ENCODE measurements at regions not wholly inside any gene's neighbourhood (a gene's known extent, or its start where the extent isn't known, plus 50 kb on each side); places are given as distances from the start of the nearest gene placed in this dataset.

- Histone ChIP-seq H3K9ac (ENCODE audit: low read depth, low read length) (no peak overlapping the region), H3K36me3 (ENCODE audit: insufficient read depth, low read length) (no peaks in the 10 kb centered on the region), H3K4me1 (ENCODE audit: insufficient read depth, low read length) (no peaks in the 10 kb centered on the region), H3K9me3 (ENCODE audit: control insufficient read depth, insufficient read depth, low read length) (no peaks in the 10 kb centered on the region)
Observed at GRCh38 chr12:125491553-125491952, 426.3 kb downstream of the AACS start.

GRCh38 chr12:125492354-125493270 lies 427.4 kb downstream of the AACS start:
- no peaks in the 10 kb centered on the region for H3K36me3 ChIP-seq (ENCODE audit: insufficient read depth, low read length)
- H3K4me1 ChIP-seq (ENCODE audit: insufficient read depth, low read length) = no peaks in the 10 kb centered on the region
- H3K9me3 ChIP-seq (ENCODE audit: control insufficient read depth, insufficient read depth, low read length) = no peaks in the 10 kb centered on the region
- no peak overlapping the region for H3K9ac ChIP-seq (ENCODE audit: low read depth, low read length)

DNA sequence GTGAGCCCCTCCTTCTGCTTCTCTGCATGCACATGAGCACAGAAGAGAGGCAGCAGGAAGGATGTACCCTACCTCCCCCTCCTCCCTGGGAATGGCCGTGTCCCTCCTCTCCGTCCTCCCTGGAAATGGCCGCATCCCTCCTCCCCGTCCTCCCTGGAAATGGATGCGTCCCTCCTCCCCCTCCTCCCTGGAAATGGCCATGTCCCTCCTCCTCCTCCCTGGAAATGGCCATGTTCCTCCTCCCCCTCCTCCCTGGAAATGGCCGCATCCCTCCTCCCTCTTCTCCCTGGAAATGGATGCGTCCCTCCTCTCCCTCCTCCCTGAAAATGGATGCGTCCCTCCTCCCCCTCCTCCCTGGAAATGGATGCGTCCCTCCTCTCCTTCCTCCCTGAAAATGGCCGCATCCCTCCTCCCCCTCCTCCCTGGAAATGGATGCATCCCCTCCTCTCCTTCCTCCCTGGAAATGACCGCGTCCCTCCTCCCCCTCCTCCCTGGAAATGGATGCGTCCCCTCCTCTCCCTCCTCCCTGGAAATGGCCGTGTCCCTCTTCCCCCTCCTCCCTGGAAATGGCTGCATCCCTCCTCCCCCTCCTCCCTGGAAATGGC lies 428.6 kb downstream of the AACS start:
- no peak overlapping the region for H3K9ac ChIP-seq (ENCODE audit: low read depth, low read length)
- no peaks in the 10 kb centered on the region for H3K36me3 ChIP-seq (ENCODE audit: insufficient read depth, low read length)
- H3K4me1 ChIP-seq (ENCODE audit: insufficient read depth, low read length) = no peaks in the 10 kb centered on the region
- H3K9me3 ChIP-seq (ENCODE audit: control insufficient read depth, insufficient read depth, low read length) = no peaks in the 10 kb centered on the region

- no peaks in the 10 kb centered on the region; the same call in 1 of the 2 replicates for H3K4me1 ChIP-seq (ENCODE audit: insufficient read depth, low read length)
- H3K9ac ChIP-seq (ENCODE audit: low read depth, low read length) = no peak overlapping the region
- H3K9me3 ChIP-seq (ENCODE audit: control insufficient read depth, insufficient read depth, low read length) = no peaks in the 10 kb centered on the region
- no peaks in the 10 kb centered on the region for H3K36me3 ChIP-seq (ENCODE audit: insufficient read depth, low read length)
Observed at GRCh38 chr12:125503128-125503527, 437.9 kb downstream of the AACS start.

DNA sequence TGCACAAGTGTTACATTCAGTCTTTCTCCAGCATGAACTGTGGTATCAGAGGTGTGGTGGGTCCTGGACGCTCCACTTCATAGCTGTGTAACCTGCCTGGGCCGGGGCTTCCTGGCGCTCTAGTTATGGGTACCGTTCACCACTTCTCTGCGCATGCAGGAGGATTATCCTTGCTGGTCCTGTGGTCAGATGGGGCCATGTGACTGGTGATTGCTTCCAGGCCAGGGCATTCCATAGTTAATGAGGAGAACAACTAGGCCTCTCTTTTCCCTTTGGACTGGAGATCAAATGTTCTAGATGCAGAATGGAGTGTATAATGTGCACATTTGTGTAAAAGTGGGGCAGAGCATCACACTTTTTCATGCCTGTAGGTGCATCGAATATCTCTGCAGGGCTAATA lies 444.0 kb downstream of the AACS start:
- Histone ChIP-seq H3K9me3 (ENCODE audit: control insufficient read depth, insufficient read depth, low read length) (no peaks in the 10 kb centered on the region), H3K4me1 (ENCODE audit: insufficient read depth, low read length) (no peaks in the 10 kb centered on the region), H3K36me3 (ENCODE audit: insufficient read depth, low read length) (no peaks in the 10 kb centered on the region), H3K9ac (ENCODE audit: low read depth, low read length) (no peak overlapping the region)

GRCh38 chr12:125512541-125513298 lies 447.5 kb downstream of the AACS start:
- Histone ChIP-seq H3K4me1 (ENCODE audit: insufficient read depth, low read length) (no peaks in the 10 kb centered on the region), H3K9ac (ENCODE audit: low read depth, low read length) (no peak overlapping the region), H3K36me3 (ENCODE audit: insufficient read depth, low read length) (no peaks in the 10 kb centered on the region), H3K9me3 (ENCODE audit: control insufficient read depth, insufficient read depth, low read length) (no peaks in the 10 kb centered on the region)

GRCh38 chr12:125515887-125516286 lies 450.7 kb downstream of the AACS start:
- no peaks in the 10 kb centered on the region for H3K36me3 ChIP-seq (ENCODE audit: insufficient read depth, low read length)
- H3K4me1 ChIP-seq (ENCODE audit: insufficient read depth, low read length) = no peaks in the 10 kb centered on the region
- H3K9ac ChIP-seq (ENCODE audit: low read depth, low read length) = no peak overlapping the region
- no peaks in the 10 kb centered on the region for H3K9me3 ChIP-seq (ENCODE audit: control insufficient read depth, insufficient read depth, low read length)

- Histone ChIP-seq H3K36me3 (ENCODE audit: insufficient read depth, low read length) (no peaks in the 10 kb centered on the region), H3K9me3 (ENCODE audit: control insufficient read depth, insufficient read depth, low read length) (no peaks in the 10 kb centered on the region)
Observed at GRCh38 chr12:125518074-125518473, 452.8 kb downstream of the AACS start.

GRCh38 chr12:125519026-125519651 lies 453.9 kb downstream of the AACS start:
- Histone ChIP-seq H3K9ac (ENCODE audit: low read depth, low read length) (no peak overlapping the region), H3K36me3 (ENCODE audit: insufficient read depth, low read length) (no peaks in the 10 kb centered on the region), H3K4me1 (ENCODE audit: insufficient read depth, low read length) (no peaks in the 10 kb centered on the region), H3K9me3 (ENCODE audit: control insufficient read depth, insufficient read depth, low read length) (no peaks in the 10 kb centered on the region)

More at GRCh38 chr12:125518074-125518473, 452.8 kb downstream of the AACS start:
- no peaks in the 10 kb centered on the region for H3K4me1 ChIP-seq (ENCODE audit: insufficient read depth, low read length)
- no peak overlapping the region for H3K9ac ChIP-seq (ENCODE audit: low read depth, low read length)

GRCh38 chr12:125525879-125526278 lies 460.6 kb downstream of the AACS start:
- H3K4me1 ChIP-seq (ENCODE audit: insufficient read depth, low read length) = no peaks in the 10 kb centered on the region
- no peak overlapping the region for H3K9ac ChIP-seq (ENCODE audit: low read depth, low read length)
- no peaks in the 10 kb centered on the region for H3K36me3 ChIP-seq (ENCODE audit: insufficient read depth, low read length)
- no peaks in the 10 kb centered on the region for H3K9me3 ChIP-seq (ENCODE audit: control insufficient read depth, insufficient read depth, low read length)

DNA sequence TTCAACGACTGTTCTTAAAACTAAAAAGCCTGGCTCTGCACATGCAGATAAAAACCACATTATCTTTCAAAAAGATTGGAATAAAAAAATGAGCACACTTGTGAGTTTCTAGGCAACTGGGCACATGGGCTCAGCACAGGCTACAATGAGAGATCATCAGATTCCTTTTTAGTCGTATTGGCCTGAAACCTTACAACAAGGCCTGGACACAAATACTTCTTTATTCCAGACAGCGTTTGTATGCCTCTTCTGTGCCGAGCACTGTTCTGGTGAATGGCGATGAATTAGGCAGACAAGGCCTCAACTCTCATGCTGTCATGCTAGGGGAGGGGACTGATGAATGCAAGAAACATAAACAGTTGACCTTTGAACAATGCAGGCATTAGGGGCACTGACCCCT lies 463.0 kb downstream of the AACS start:
- no peaks in the 10 kb centered on the region for H3K9me3 ChIP-seq (ENCODE audit: control insufficient read depth, insufficient read depth, low read length)
- no peaks in the 10 kb centered on the region for H3K4me1 ChIP-seq (ENCODE audit: insufficient read depth, low read length)
- no peaks in the 10 kb centered on the region for H3K36me3 ChIP-seq (ENCODE audit: insufficient read depth, low read length)
- no peak overlapping the region for H3K9ac ChIP-seq (ENCODE audit: low read depth, low read length)

GRCh38 chr12:125530201-125530600 lies 465.0 kb downstream of the AACS start:
- no peaks in the 10 kb centered on the region for H3K9me3 ChIP-seq (ENCODE audit: control insufficient read depth, insufficient read depth, low read length)
- H3K9ac ChIP-seq (ENCODE audit: low read depth, low read length) = no peak overlapping the region
- no peaks in the 10 kb centered on the region for H3K36me3 ChIP-seq (ENCODE audit: insufficient read depth, low read length)
- no peaks in the 10 kb centered on the region for H3K4me1 ChIP-seq (ENCODE audit: insufficient read depth, low read length)

GRCh38 chr12:125530876-125531275 lies 465.6 kb downstream of the AACS start:
- H3K9me3 ChIP-seq (ENCODE audit: control insufficient read depth, insufficient read depth, low read length) = no peaks in the 10 kb centered on the region
- H3K36me3 ChIP-seq (ENCODE audit: insufficient read depth, low read length) = no peaks in the 10 kb centered on the region
- H3K9ac ChIP-seq (ENCODE audit: low read depth, low read length) = no peak overlapping the region
- no peaks in the 10 kb centered on the region for H3K4me1 ChIP-seq (ENCODE audit: insufficient read depth, low read length)

DNA sequence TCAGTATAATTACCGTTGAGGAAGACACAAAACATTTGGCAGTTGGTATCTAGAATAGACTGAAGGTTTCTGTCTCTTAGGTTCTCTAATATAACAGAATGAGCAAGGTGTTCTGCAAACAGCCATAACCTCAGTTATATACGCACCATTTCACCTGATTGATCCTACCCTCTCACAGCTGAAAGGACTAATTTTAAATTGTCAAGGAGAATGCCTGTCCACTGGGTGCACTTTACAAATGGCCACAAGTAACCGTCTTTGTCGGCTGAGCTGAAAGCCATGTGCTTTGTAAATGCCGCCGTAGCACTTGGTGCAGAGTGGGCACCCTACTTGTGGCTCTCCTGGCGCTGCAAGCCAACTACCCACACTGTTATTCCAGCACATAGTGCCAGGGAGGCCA lies 466.3 kb downstream of the AACS start:
- Histone ChIP-seq H3K4me1 (ENCODE audit: insufficient read depth, low read length) (no peaks in the 10 kb centered on the region), H3K9me3 (ENCODE audit: control insufficient read depth, insufficient read depth, low read length) (no peaks in the 10 kb centered on the region), H3K36me3 (ENCODE audit: insufficient read depth, low read length) (no peaks in the 10 kb centered on the region), H3K9ac (ENCODE audit: low read depth, low read length) (no peak overlapping the region)

Measured in ES-I3 (cell line).